Keratinocyte (primary cell): ENCODE measurements at regions not wholly inside any gene's neighbourhood (a gene's known extent, or its start where the extent isn't known, plus 50 kb on each side); places are given as distances from the start of the nearest gene placed in this dataset.

Experiments
- CTCF ChIP-seq, 3 experiments: IDR thresholded peaks in 1 of 3; conservative IDR thresholded peaks in 1 of 3; optimal IDR thresholded peaks in 1 of 3; 2 replicates in 2 of 3; 3 replicates in 1 of 3; pipeline versions ENCODE3 to v1.5.1; 2011; ENCODE audit warnings: low read length in 3 of 3, mild to moderate bottlenecking in 3 of 3, moderate library complexity in 2 of 3, control low read depth in 1 of 3, inconsistent platforms in 1 of 3; ENCODE audit not compliant: insufficient read depth in 2 of 3; ENCODE audit errors: extremely low read depth in 1 of 3
- EZH2 ChIP-seq: IDR thresholded peaks from one replicate; pipeline ENCODE4 v1.6.1; 2012; ENCODE audit warnings: inconsistent platforms, mild to moderate bottlenecking, low read length, moderate library complexity

GRCh38 chr4:177579649-177580048, 137.4 kb upstream of the AGA start:
- TF ChIP-seq CTCF (optimal IDR thresholded peaks at IDR 0.05 in 1 of 3, IDR thresholded peaks at IDR 0.05 in 1 of 3, conservative IDR thresholded peaks at IDR 0.05 in 1 of 3; ENCODE audit: extremely low read depth in 1 of 3, insufficient read depth in 2 of 3, low read length in 3 of 3): peak in 1 of 3 experiments; percentile 18
- no peak for TF ChIP-seq EZH2
